Brain microvascular endothelial cell (primary cell): ENCODE measurements at regions not wholly inside any gene's neighbourhood (a gene's known extent, or its start where the extent isn't known, plus 50 kb on each side); places are given as distances from the start of the nearest gene placed in this dataset.

Experiments
- DNase-seq: peaks from one replicate; pipeline ENCODE4 v3.0.0-alpha.2; 2020
- H3K27ac ChIP-seq: fragments of 250-450 bp; sonication (Bioruptor Pico); 2 replicates; pipeline ENCODE4 v1.5.1; 2020; ENCODE audit warnings: mild to moderate bottlenecking, moderate library complexity
- H3K27me3 ChIP-seq: fragments of 250-450 bp; sonication (Bioruptor Pico); replicated peaks from 2 replicates; pipeline ENCODE4 v1.5.1; 2020; ENCODE audit warnings: mild to moderate bottlenecking
- H3K36me3 ChIP-seq: fragments of 250-450 bp; sonication (Bioruptor Pico); replicated peaks from 2 replicates; pipeline ENCODE4 v1.5.1; 2020; ENCODE audit warnings: mild to moderate bottlenecking
- H3K4me3 ChIP-seq: 2 replicates; pipeline ENCODE4 v1.5.1; 2011; ENCODE audit warnings: low read depth, mild to moderate bottlenecking, control low read depth, low read length, moderate library complexity
- in situ Hi-C: cut with HindIII; loops from 2 replicates; pipeline ENCODE4 v1.10.0; 2017; ENCODE audit warnings: low sequenced_read_pairs, low pct_ligation_motif_present
- TF ChIP-seq, protein P1 (sequence below): IDR thresholded peaks from 2 replicates; pipeline ENCODE4 v1.5.1; 2011; ENCODE audit warnings: low read depth, mild to moderate bottlenecking, moderate library complexity, low read length, control low read depth, inconsistent platforms; ENCODE audit errors: missing control alignments

DNA sequence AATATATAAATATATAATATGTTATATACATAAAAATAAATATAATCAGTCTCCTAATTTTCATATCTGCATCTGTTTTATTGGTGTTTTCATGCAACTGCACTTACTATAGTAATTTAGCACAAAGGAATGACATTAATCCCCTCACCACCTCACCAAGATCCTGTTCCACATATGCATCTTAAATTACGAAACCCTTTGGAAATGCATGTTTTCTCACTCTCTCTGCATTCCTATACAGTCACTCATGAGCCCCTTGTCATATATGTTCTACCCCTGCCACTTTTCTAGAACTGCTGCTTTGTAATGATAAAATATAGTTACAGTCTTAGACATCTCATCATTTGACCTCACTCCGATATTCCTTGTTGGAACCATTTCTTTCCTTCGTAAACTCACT is 728.7 kb upstream of the SLIT2 start:
- in situ Hi-C loops: no loop called here
- H3K4me3 ChIP-seq: no peak overlapping the region
- no peaks in the 10 kb centered on the region for H3K27me3 ChIP-seq
- no peak for DNase-seq
- H3K27ac ChIP-seq: no peak overlapping the region
- TF ChIP-seq, protein P1, sequence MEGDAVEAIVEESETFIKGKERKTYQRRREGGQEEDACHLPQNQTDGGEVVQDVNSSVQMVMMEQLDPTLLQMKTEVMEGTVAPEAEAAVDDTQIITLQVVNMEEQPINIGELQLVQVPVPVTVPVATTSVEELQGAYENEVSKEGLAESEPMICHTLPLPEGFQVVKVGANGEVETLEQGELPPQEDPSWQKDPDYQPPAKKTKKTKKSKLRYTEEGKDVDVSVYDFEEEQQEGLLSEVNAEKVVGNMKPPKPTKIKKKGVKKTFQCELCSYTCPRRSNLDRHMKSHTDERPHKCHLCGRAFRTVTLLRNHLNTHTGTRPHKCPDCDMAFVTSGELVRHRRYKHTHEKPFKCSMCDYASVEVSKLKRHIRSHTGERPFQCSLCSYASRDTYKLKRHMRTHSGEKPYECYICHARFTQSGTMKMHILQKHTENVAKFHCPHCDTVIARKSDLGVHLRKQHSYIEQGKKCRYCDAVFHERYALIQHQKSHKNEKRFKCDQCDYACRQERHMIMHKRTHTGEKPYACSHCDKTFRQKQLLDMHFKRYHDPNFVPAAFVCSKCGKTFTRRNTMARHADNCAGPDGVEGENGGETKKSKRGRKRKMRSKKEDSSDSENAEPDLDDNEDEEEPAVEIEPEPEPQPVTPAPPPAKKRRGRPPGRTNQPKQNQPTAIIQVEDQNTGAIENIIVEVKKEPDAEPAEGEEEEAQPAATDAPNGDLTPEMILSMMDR: no peak
- no peaks in the 10 kb centered on the region for H3K36me3 ChIP-seq

DNA sequence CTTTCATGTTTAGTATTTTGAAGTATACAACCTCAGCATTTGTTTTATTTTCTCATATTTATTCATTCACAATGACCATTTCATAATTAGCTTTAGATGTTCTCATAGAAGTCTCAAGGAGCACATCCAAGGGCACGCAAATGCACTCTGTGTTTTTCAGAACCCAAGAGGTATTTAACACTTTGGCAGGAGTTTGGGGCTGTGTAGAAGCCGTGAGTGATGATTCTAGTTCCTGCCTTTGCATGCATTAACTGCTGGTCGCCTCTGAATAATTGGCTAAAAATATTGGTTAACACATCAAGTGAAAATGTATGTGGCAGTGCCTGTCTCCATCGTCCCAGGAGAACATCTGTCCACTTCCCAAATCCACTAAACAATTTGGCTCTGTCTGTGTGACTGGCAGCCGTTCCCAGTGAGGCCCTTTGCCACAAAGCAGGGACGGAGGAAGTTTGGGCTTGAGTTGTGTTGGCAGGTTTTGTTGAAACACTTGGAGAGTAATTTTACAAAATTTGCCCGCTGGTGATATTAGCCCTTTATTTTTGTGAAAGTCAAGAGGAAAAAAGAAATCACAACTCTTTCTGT is 730.7 kb upstream of the SLIT2 start:
- no peak overlapping the region for H3K4me3 ChIP-seq
- no peaks in the 10 kb centered on the region for H3K36me3 ChIP-seq
- TF ChIP-seq, protein P1: no peak
- no peaks in the 10 kb centered on the region for H3K27me3 ChIP-seq
- in situ Hi-C loops: no loop called here
- H3K27ac ChIP-seq: no peak overlapping the region
- no peak for DNase-seq

DNA sequence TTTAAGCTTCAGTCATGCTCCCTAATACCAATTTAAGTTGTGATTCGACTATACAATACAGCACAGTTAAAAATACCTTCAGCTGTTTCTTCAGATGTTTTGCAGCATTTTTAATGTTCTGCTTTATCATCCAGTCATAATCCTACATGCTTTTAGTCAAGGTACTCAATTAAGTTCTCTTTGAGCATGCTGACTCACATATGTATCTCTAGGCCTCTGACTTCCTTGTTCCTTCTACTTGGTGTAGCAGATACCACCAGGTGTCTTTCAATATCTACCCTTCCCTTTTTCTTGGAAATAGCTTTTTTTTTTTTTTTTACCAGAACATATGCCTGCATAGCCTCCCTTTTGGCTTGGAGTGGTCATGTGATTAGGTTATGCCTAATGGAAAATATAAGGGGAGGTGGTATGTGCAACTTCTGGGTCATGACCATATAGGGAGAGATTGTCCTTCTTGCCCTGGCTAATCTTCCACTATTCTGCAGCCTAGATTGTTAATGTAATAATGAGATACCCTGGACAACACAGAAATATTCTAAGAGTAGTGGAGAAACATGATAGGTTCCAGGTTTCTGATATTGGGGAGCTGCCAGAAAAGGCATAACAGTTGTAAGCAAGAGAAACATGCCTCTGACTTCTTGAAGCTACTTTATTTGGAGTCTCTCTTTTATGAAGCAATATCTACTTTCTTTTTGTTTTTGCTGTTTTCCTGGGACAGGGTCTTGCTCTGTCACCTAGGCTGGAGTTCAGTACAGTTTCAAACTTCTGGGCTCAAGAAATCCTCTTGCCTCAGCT is 737.2 kb upstream of the SLIT2 start:
- Histone ChIP-seq H3K36me3 (no peaks in the 10 kb centered on the region), H3K27ac (no peak overlapping the region), H3K27me3 (no peaks in the 10 kb centered on the region), H3K4me3 (no peak overlapping the region)
- in situ Hi-C loops: no loop called here
- DNase-seq: no peak
- TF ChIP-seq, protein P1: no peak

DNA sequence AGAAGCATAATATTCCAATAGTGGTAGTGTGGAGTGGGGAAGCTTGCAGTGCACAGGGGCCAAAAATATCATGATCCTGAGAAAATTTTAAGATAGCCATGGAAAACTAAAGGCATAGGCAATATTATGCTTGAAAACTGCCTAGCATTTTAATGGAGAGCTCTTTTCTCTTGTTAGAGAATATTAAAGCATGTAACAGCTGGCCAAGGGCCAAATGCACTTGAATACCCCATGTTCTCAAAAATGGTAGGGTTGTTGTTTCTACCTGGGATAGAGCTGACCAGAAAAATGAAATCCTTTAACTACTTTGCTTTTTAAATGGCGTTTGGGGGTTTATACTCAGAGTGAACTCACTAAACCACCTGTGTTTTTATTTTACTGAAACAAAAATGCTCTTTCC is 739.6 kb upstream of the SLIT2 start:
- in situ Hi-C loops: no loop called here

DNA sequence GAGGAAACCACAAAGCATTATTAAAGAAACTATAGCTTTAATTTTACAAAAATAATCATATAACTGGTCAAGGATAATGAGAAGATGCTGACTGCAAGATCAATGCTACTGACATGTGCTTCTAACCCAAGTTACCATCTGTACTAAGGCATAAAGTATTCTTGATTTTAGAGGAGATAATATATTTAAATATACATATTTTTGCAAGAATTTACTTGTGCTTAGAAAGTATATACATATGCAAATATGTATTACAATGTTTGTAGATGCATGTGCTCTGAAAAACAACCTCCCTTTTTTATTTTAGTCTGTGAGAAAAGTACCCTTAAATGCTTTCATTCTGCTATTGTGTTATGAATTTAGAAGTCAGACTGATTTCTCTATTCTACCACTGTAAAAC is 740.7 kb upstream of the SLIT2 start:
- H3K27ac ChIP-seq: no peak overlapping the region
- in situ Hi-C loops: no loop called here
- no peaks in the 10 kb centered on the region for H3K36me3 ChIP-seq
- H3K27me3 ChIP-seq: no peaks in the 10 kb centered on the region
- H3K4me3 ChIP-seq: no peak overlapping the region
- no peak for DNase-seq
- TF ChIP-seq, protein P1: no peak

More for the DNA sequence above, 739.6 kb upstream of the SLIT2 start:
- TF ChIP-seq, protein P1: no peak
- H3K36me3 ChIP-seq: no peaks in the 10 kb centered on the region
- no peak for DNase-seq
- H3K27ac ChIP-seq: no peak overlapping the region
- no peaks in the 10 kb centered on the region for H3K27me3 ChIP-seq
- H3K4me3 ChIP-seq: no peak overlapping the region
